A549 (cell line): ENCODE measurements at regions not wholly inside any gene's neighbourhood (a gene's known extent, or its start where the extent isn't known, plus 50 kb on each side); places are given as distances from the start of the nearest gene placed in this dataset.

Source experiments
- CEBPB ChIP-seq, 2 experiments: fragments of >200 bp in 1 of 2; sonication (Bioruptor Twin) in 1 of 2; formaldehyde crosslinking in 1 of 2; IDR thresholded peaks; 2 replicates each; pipeline ENCODE4 v1.6.1; 2012 to 2016
- EP300 ChIP-seq, 2 experiments: fragments of >200 bp; sonication (Bioruptor Twin); formaldehyde crosslinking; IDR thresholded peaks; 2 replicates in 1 of 2; 3 replicates in 1 of 2; pipeline ENCODE4 v1.6.1; 2016 to 2017
- MAZ ChIP-seq: fragments of 150-350 bp; IDR thresholded peaks from 2 replicates; pipeline ENCODE4 v1.6.1; 2014; ENCODE audit warnings: antibody characterized with exemption, low read depth, low read length, borderline replicate concordance
- MYC ChIP-seq: IDR thresholded peaks from 2 replicates; pipeline ENCODE4 v1.6.1; 2012; ENCODE audit warnings: mild to moderate bottlenecking, inconsistent platforms, low read length, improper control_type of control experiment, borderline replicate concordance
- PHF8 ChIP-seq: fragments of 200-600 bp; sonication (generic); IDR thresholded peaks from 2 replicates; pipeline ENCODE4 v1.6.1; 2016; ENCODE audit warnings: low read depth, mild to moderate bottlenecking, antibody characterized with exemption, moderate library complexity, borderline replicate concordance
- POLR2A ChIP-seq: IDR thresholded peaks from 2 replicates; pipeline ENCODE4 v1.6.1; 2012; ENCODE audit warnings: mild to moderate bottlenecking, low read length
- RFX5 ChIP-seq: fragments of 450-650 bp; IDR thresholded peaks from 2 replicates; pipeline ENCODE4 v1.7.1; 2014; ENCODE audit warnings: antibody characterized with exemption, mild to moderate bottlenecking, moderate library complexity
- SREBF2 ChIP-seq: fragments of 450-650 bp; IDR thresholded peaks from 2 replicates; pipeline ENCODE4 v1.6.1; 2014; ENCODE audit warnings: mild to moderate bottlenecking, moderate library complexity
- TP53 ChIP-seq: fragments of 250-450 bp; sonication (Bioruptor Pico); IDR thresholded peaks from 2 replicates; pipeline ENCODE4 v1.5.0; 2021; ENCODE audit warnings: mild to moderate bottlenecking, moderate library complexity
- TF ChIP-seq, protein P1 (sequence below): fragments of 200-600 bp; sonication (generic); IDR thresholded peaks from 2 replicates; pipeline ENCODE4 v1.6.1; 2016; ENCODE audit warnings: antibody characterized with exemption, mild to moderate bottlenecking, moderate library complexity
- TF ChIP-seq, protein P2 (sequence below): fragments of >200 bp; sonication (Bioruptor Twin); formaldehyde crosslinking; IDR thresholded peaks from 3 replicates; pipeline ENCODE4 v1.5.1; 2016
- TF ChIP-seq, protein P3 (sequence below): fragments of 250-450 bp; sonication (Bioruptor Pico); IDR thresholded peaks from 2 replicates; pipeline ENCODE4 v1.5.0; 2021; ENCODE audit warnings: mild to moderate bottlenecking, moderate library complexity, borderline replicate concordance
- TF ChIP-seq, protein P4 (sequence below): IDR thresholded peaks from 2 replicates; pipeline ENCODE4 v1.6.1; 2012
- TF ChIP-seq, protein P5 (sequence below): IDR thresholded peaks from 2 replicates; pipeline ENCODE4 v1.6.1; 2012; ENCODE audit warnings: low read depth, borderline replicate concordance

DNA sequence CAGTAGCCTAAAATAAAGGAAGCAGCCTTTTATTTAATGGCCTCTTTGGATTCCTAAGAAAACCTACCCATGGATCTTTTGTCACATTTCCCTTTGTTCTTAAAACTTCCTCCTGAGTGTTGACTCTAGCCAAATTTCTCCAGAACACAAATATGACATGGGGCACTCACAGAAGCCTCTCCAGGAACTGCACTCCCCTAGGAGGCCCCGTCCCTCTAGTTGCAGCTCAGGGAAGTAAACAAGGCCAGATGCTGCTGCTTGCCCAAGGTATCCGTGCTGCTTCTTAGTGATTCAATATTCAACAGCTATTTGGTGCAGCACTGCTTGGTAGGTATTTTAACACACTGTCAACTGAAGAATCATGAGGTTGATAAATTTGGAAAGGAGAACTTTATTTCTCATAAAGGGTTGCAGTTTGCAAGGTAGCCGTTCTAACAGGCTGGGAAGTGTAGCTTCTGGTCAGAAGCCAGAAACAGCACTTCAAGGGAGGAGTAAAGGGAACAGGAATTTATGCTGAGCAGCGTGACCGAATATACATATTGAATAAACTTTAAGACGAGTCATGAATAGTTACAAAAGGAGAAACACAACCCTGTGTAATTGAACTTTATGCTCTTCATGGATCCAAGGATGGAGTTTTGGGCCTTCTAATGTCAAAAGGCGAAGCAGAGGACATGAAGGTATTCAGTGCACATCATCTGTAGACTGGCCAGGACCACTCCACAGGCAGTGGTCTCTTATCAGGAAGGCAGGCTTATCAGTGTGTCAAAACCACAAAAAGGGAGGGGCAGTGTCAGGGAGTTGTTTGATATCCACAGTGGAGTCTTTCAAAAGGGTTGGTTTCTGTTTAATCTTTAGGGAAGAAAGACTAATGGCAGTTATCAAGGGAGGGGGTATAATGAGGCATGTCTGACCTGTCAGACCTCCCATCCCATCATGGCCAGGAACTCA is 63.3 kb downstream of the CD24 start:
- no peak for TF ChIP-seq POLR2A
- no peak for TF ChIP-seq TP53 (CRISPR knock-in tag)
- no peak for TF ChIP-seq MYC
- TF ChIP-seq PHF8 = no peak
- no peak for TF ChIP-seq SREBF2
- TF ChIP-seq, protein P1, sequence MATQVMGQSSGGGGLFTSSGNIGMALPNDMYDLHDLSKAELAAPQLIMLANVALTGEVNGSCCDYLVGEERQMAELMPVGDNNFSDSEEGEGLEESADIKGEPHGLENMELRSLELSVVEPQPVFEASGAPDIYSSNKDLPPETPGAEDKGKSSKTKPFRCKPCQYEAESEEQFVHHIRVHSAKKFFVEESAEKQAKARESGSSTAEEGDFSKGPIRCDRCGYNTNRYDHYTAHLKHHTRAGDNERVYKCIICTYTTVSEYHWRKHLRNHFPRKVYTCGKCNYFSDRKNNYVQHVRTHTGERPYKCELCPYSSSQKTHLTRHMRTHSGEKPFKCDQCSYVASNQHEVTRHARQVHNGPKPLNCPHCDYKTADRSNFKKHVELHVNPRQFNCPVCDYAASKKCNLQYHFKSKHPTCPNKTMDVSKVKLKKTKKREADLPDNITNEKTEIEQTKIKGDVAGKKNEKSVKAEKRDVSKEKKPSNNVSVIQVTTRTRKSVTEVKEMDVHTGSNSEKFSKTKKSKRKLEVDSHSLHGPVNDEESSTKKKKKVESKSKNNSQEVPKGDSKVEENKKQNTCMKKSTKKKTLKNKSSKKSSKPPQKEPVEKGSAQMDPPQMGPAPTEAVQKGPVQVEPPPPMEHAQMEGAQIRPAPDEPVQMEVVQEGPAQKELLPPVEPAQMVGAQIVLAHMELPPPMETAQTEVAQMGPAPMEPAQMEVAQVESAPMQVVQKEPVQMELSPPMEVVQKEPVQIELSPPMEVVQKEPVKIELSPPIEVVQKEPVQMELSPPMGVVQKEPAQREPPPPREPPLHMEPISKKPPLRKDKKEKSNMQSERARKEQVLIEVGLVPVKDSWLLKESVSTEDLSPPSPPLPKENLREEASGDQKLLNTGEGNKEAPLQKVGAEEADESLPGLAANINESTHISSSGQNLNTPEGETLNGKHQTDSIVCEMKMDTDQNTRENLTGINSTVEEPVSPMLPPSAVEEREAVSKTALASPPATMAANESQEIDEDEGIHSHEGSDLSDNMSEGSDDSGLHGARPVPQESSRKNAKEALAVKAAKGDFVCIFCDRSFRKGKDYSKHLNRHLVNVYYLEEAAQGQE = no peak
- TF ChIP-seq, protein P2, sequence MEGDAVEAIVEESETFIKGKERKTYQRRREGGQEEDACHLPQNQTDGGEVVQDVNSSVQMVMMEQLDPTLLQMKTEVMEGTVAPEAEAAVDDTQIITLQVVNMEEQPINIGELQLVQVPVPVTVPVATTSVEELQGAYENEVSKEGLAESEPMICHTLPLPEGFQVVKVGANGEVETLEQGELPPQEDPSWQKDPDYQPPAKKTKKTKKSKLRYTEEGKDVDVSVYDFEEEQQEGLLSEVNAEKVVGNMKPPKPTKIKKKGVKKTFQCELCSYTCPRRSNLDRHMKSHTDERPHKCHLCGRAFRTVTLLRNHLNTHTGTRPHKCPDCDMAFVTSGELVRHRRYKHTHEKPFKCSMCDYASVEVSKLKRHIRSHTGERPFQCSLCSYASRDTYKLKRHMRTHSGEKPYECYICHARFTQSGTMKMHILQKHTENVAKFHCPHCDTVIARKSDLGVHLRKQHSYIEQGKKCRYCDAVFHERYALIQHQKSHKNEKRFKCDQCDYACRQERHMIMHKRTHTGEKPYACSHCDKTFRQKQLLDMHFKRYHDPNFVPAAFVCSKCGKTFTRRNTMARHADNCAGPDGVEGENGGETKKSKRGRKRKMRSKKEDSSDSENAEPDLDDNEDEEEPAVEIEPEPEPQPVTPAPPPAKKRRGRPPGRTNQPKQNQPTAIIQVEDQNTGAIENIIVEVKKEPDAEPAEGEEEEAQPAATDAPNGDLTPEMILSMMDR = no peak
- TF ChIP-seq RFX5 = no peak
- TF ChIP-seq, protein P3, sequence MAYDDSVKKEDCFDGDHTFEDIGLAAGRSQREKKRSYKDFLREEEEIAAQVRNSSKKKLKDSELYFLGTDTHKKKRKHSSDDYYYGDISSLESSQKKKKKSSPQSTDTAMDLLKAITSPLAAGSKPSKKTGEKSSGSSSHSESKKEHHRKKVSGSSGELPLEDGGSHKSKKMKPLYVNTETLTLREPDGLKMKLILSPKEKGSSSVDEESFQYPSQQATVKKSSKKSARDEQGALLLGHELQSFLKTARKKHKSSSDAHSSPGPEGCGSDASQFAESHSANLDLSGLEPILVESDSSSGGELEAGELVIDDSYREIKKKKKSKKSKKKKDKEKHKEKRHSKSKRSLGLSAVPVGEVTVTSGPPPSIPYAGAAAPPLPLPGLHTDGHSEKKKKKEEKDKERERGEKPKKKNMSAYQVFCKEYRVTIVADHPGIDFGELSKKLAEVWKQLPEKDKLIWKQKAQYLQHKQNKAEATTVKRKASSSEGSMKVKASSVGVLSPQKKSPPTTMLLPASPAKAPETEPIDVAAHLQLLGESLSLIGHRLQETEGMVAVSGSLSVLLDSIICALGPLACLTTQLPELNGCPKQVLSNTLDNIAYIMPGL (CRISPR knock-in tag) = no peak
- TF ChIP-seq EP300 (IDR thresholded peaks at IDR 0.05) = no peak
- TF ChIP-seq, protein P4, sequence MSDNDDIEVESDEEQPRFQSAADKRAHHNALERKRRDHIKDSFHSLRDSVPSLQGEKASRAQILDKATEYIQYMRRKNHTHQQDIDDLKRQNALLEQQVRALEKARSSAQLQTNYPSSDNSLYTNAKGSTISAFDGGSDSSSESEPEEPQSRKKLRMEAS = no peak
- TF ChIP-seq, protein P5, sequence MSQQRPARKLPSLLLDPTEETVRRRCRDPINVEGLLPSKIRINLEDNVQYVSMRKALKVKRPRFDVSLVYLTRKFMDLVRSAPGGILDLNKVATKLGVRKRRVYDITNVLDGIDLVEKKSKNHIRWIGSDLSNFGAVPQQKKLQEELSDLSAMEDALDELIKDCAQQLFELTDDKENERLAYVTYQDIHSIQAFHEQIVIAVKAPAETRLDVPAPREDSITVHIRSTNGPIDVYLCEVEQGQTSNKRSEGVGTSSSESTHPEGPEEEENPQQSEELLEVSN = no peak
- TF ChIP-seq MAZ = no peak
- no peak for TF ChIP-seq CEBPB (IDR thresholded peaks at IDR 0.05)
